Mucosa of stomach (tissue), 1 donor: ENCODE measurements at regions not wholly inside any gene's neighbourhood (a gene's known extent, or its start where the extent isn't known, plus 50 kb on each side); places are given as distances from the start of the nearest gene placed in this dataset.

ENCODE experiments used
- H3K27me3 ChIP-seq: one replicate; pipeline ENCODE4 v1.7.0; 2013; ENCODE audit warnings: mild to moderate bottlenecking, low read length; ENCODE audit not compliant: control insufficient read depth, insufficient read depth
- H3K36me3 ChIP-seq: one replicate; pipeline ENCODE4 v1.7.0; 2013; ENCODE audit warnings: low read length; ENCODE audit not compliant: control insufficient read depth, insufficient read depth
- H3K4me1 ChIP-seq: one replicate; pipeline ENCODE4 v1.7.0; 2013; ENCODE audit warnings: mild to moderate bottlenecking, low read length; ENCODE audit not compliant: control insufficient read depth, insufficient read depth
- H3K4me3 ChIP-seq: one replicate; pipeline ENCODE4 v1.7.0; 2013; ENCODE audit warnings: low read length
- H3K9ac ChIP-seq: one replicate; pipeline ENCODE4 v1.7.0; 2013; ENCODE audit warnings: mild to moderate bottlenecking, low read length, moderate library complexity
- H3K9me3 ChIP-seq: one replicate; pipeline ENCODE4 v1.7.0; 2013; ENCODE audit warnings: mild to moderate bottlenecking, low read length, moderate library complexity; ENCODE audit not compliant: control insufficient read depth
- donor health status: Pancreatic carcinoma.

- Histone ChIP-seq H3K36me3 (no peaks in the 10 kb centered on the region), H3K9ac (no peak overlapping the region), H3K9me3 (no peaks in the 10 kb centered on the region), H3K4me1 (peaks cover 10% of the 10 kb centered on the region), H3K4me3 (no peak overlapping the region), H3K27me3 (no peaks in the 10 kb centered on the region)
Observed at GRCh38 chr18:41146301-41146700, 808.7 kb upstream of the PIK3C3 start.

GRCh38 chr18:41145516-41145915, 809.5 kb upstream of the PIK3C3 start:
- Histone ChIP-seq H3K4me3 (no peak overlapping the region), H3K9ac (no peak overlapping the region), H3K9me3 (no peaks in the 10 kb centered on the region), H3K4me1 (peaks cover 10% of the 10 kb centered on the region), H3K27me3 (no peaks in the 10 kb centered on the region), H3K36me3 (no peaks in the 10 kb centered on the region)

- Histone ChIP-seq H3K4me1 (peaks cover 10% of the 10 kb centered on the region), H3K4me3 (no peak overlapping the region)
Observed at GRCh38 chr18:41144441-41144840, 810.6 kb upstream of the PIK3C3 start.

GRCh38 chr18:41140506-41140905, 814.5 kb upstream of the PIK3C3 start:
- Histone ChIP-seq H3K36me3 (no peaks in the 10 kb centered on the region), H3K9me3 (no peaks in the 10 kb centered on the region), H3K9ac (no peak overlapping the region), H3K4me3 (no peak overlapping the region), H3K4me1 (no peaks in the 10 kb centered on the region), H3K27me3 (no peaks in the 10 kb centered on the region)

More at GRCh38 chr18:41144441-41144840, 810.6 kb upstream of the PIK3C3 start:
- Histone ChIP-seq H3K9me3 (no peaks in the 10 kb centered on the region), H3K36me3 (no peaks in the 10 kb centered on the region), H3K27me3 (no peaks in the 10 kb centered on the region), H3K9ac (no peak overlapping the region)

- no peaks in the 10 kb centered on the region for H3K4me1 ChIP-seq
- H3K27me3 ChIP-seq = no peaks in the 10 kb centered on the region
- H3K4me3 ChIP-seq = no peak overlapping the region
- H3K9ac ChIP-seq = no peak overlapping the region
- no peaks in the 10 kb centered on the region for H3K36me3 ChIP-seq
- no peaks in the 10 kb centered on the region for H3K9me3 ChIP-seq
Observed at GRCh38 chr18:41135146-41135545, 819.9 kb upstream of the PIK3C3 start.

GRCh38 chr18:41134426-41134825, 820.6 kb upstream of the PIK3C3 start:
- Histone ChIP-seq H3K9ac (no peak overlapping the region), H3K27me3 (no peaks in the 10 kb centered on the region), H3K9me3 (no peaks in the 10 kb centered on the region), H3K4me3 (no peak overlapping the region), H3K4me1 (no peaks in the 10 kb centered on the region), H3K36me3 (no peaks in the 10 kb centered on the region)

- Histone ChIP-seq H3K9me3 (no peaks in the 10 kb centered on the region), H3K4me3 (no peak overlapping the region), H3K27me3 (no peaks in the 10 kb centered on the region), H3K36me3 (no peaks in the 10 kb centered on the region), H3K4me1 (no peaks in the 10 kb centered on the region), H3K9ac (no peak overlapping the region)
Observed at GRCh38 chr18:41131050-41131449, 824.0 kb upstream of the PIK3C3 start.

GRCh38 chr18:41128545-41128944, 826.5 kb upstream of the PIK3C3 start:
- no peaks in the 10 kb centered on the region for H3K4me1 ChIP-seq
- no peaks in the 10 kb centered on the region for H3K27me3 ChIP-seq
- no peaks in the 10 kb centered on the region for H3K36me3 ChIP-seq
- no peak overlapping the region for H3K4me3 ChIP-seq
- no peak overlapping the region for H3K9ac ChIP-seq
- no peaks in the 10 kb centered on the region for H3K9me3 ChIP-seq

- no peak overlapping the region for H3K9ac ChIP-seq
- no peaks in the 10 kb centered on the region for H3K4me1 ChIP-seq
- no peak overlapping the region for H3K4me3 ChIP-seq
- H3K36me3 ChIP-seq = no peaks in the 10 kb centered on the region
- H3K9me3 ChIP-seq = no peaks in the 10 kb centered on the region
- H3K27me3 ChIP-seq = no peaks in the 10 kb centered on the region
Observed at GRCh38 chr18:41128126-41128525, 826.9 kb upstream of the PIK3C3 start.

- H3K4me3 ChIP-seq = no peak overlapping the region
- H3K9me3 ChIP-seq = no peaks in the 10 kb centered on the region
- H3K27me3 ChIP-seq = no peaks in the 10 kb centered on the region
- H3K36me3 ChIP-seq = no peaks in the 10 kb centered on the region
- H3K9ac ChIP-seq = no peak overlapping the region
- H3K4me1 ChIP-seq = no peaks in the 10 kb centered on the region
Observed at GRCh38 chr18:41126541-41127235, 828.3 kb upstream of the PIK3C3 start.

- Histone ChIP-seq H3K27me3 (no peaks in the 10 kb centered on the region), H3K9ac (no peak overlapping the region), H3K4me1 (no peaks in the 10 kb centered on the region), H3K36me3 (no peaks in the 10 kb centered on the region), H3K9me3 (no peaks in the 10 kb centered on the region), H3K4me3 (no peak overlapping the region)
Observed at GRCh38 chr18:41121116-41121826, 833.8 kb upstream of the PIK3C3 start.

GRCh38 chr18:41119031-41119430, 836.0 kb upstream of the PIK3C3 start:
- H3K36me3 ChIP-seq = no peaks in the 10 kb centered on the region
- H3K9me3 ChIP-seq = no peaks in the 10 kb centered on the region
- no peak overlapping the region for H3K4me3 ChIP-seq
- no peaks in the 10 kb centered on the region for H3K4me1 ChIP-seq
- no peaks in the 10 kb centered on the region for H3K27me3 ChIP-seq
- no peak overlapping the region for H3K9ac ChIP-seq
